ENCODE measurements at regions not wholly inside any gene's neighbourhood (a gene's known extent, or its start where the extent isn't known, plus 50 kb on each side); places are given as distances from the start of the nearest gene placed in this dataset.

DNA sequence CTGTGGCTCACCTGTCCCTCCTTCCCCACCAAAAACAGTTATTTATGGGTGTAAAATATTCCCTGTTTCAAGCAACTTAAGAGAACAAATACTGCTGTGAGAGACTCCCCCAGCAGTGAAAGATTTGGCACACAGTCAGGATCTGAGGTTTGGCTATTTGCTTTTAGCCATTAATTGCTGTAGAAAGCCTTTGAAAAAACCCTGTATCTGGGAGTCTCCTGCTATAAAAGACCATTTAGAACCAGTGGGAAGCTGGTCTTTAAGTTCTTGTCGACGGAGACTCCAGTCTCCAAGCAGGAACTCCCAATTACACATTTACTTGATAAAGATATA is 55.1 kb upstream of the PCSK6 start:
- TF ChIP-seq FOXM1 (IDR thresholded peaks at IDR 0.05; ENCODE audit: borderline replicate concordance, low read depth) (no peak), TEAD4 (IDR thresholded peaks at IDR 0.05) (no peak), TCF12 (IDR thresholded peaks at IDR 0.05; ENCODE audit: low read depth) (no peak), NFIC (IDR thresholded peaks at IDR 0.05) (no peak), EP300 (IDR thresholded peaks at IDR 0.05; ENCODE audit: borderline replicate concordance) (no peak), TAF1 (IDR thresholded peaks at IDR 0.05; ENCODE audit: low read depth) (no peak), YY1 (IDR thresholded peaks at IDR 0.05; ENCODE audit: low read depth) (no peak), RAD21 (IDR thresholded peaks at IDR 0.05; ENCODE audit: low read depth) (no peak), CREB1 (IDR thresholded peaks at IDR 0.05; ENCODE audit: low read depth) (no peak), CEBPB (IDR thresholded peaks at IDR 0.05) (no peak), ZBTB7A (IDR thresholded peaks at IDR 0.05; ENCODE audit: low read depth) (no peak), EGR1 (IDR thresholded peaks at IDR 0.05) (no peak)
- TF ChIP-seq, protein P1, sequence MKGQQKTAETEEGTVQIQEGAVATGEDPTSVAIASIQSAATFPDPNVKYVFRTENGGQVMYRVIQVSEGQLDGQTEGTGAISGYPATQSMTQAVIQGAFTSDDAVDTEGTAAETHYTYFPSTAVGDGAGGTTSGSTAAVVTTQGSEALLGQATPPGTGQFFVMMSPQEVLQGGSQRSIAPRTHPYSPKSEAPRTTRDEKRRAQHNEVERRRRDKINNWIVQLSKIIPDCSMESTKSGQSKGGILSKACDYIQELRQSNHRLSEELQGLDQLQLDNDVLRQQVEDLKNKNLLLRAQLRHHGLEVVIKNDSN (IDR thresholded peaks at IDR 0.05): no peak
- TF ChIP-seq, protein P2, sequence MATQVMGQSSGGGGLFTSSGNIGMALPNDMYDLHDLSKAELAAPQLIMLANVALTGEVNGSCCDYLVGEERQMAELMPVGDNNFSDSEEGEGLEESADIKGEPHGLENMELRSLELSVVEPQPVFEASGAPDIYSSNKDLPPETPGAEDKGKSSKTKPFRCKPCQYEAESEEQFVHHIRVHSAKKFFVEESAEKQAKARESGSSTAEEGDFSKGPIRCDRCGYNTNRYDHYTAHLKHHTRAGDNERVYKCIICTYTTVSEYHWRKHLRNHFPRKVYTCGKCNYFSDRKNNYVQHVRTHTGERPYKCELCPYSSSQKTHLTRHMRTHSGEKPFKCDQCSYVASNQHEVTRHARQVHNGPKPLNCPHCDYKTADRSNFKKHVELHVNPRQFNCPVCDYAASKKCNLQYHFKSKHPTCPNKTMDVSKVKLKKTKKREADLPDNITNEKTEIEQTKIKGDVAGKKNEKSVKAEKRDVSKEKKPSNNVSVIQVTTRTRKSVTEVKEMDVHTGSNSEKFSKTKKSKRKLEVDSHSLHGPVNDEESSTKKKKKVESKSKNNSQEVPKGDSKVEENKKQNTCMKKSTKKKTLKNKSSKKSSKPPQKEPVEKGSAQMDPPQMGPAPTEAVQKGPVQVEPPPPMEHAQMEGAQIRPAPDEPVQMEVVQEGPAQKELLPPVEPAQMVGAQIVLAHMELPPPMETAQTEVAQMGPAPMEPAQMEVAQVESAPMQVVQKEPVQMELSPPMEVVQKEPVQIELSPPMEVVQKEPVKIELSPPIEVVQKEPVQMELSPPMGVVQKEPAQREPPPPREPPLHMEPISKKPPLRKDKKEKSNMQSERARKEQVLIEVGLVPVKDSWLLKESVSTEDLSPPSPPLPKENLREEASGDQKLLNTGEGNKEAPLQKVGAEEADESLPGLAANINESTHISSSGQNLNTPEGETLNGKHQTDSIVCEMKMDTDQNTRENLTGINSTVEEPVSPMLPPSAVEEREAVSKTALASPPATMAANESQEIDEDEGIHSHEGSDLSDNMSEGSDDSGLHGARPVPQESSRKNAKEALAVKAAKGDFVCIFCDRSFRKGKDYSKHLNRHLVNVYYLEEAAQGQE (IDR thresholded peaks at IDR 0.05; ENCODE audit: low read depth): no peak

DNA sequence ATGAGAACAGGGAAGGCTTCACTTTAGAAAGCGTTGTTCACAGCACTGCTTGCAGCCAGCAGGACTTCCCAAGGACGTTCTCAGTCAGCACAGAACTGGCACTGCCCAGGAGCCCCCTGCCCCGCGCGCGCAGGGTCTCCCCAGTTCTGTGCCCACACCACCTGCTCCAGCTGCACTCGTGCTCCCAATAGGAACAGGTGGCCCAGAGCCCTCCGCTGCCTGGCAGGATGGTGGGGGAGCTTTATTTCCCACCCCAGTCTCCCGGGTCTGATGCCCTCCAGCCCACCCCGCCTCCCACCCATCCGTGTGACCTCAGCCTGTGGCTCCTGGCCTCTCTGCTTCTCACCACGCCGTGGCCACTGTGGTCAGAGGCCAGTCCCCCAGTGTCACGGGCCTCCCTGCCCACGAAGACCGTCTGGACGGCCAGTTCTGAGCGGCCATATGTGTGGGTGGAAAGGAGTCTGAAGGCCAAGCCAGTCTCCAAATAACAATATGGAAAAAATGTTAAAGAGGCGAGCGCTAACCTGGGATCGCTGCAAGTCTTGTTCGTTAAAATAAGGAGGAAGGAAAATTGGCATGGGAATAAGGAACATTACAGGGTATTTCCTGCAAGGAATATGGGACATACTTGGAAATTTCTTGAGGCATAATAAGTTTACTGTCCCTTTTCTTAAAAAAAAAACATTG is 54.6 kb upstream of the PCSK6 start:
- TF ChIP-seq, protein P3, sequence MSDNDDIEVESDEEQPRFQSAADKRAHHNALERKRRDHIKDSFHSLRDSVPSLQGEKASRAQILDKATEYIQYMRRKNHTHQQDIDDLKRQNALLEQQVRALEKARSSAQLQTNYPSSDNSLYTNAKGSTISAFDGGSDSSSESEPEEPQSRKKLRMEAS (IDR thresholded peaks at IDR 0.05): no peak
- TF ChIP-seq CEBPB (IDR thresholded peaks at IDR 0.05) (no peak), TEAD4 (IDR thresholded peaks at IDR 0.05) (no peak), CREB1 (IDR thresholded peaks at IDR 0.05; ENCODE audit: low read depth) (no peak), ZBTB7A (IDR thresholded peaks at IDR 0.05; ENCODE audit: low read depth) (no peak)
- TF ChIP-seq, protein P1 (IDR thresholded peaks at IDR 0.05): no peak

DNA sequence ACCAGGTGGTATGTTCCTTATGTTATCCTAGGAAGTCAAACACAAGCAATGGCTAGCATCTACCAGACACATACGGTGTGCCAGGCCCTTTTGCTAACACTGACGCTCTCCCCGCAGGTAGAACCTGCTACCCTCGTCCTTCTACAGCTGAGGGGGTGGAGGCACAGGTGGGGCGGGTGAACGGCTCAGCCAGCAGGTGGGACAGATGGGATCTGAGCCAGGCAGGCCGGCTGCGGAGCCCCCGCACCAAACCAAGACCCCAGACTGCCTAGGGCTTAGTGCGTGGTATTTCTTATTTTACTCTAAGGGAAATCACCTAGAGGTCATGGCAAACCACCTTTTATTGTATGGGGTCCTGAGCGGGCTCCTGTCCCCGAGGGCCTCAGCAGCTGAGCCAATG is 53.9 kb upstream of the PCSK6 start:
- no peak for TF ChIP-seq CREB1 (IDR thresholded peaks at IDR 0.05; ENCODE audit: low read depth)

DNA sequence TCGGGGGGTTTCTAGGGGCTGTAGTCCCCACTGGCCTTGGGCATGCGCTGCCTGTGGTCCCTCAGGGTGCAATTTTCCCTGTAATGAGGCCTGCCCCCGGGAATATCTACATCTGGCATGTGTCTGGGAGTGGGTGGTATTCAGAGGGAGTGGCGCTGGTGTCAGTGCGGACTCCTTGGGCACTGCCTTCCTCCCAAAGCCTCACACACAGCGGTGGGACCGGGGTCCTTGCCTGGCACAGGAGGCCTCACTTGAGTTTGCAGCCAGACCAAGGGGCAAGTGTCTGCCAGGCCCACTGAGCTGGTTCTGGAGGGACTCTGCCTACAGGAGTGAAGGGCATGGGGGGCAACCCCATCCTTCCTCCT is 53.5 kb upstream of the PCSK6 start:
- TF ChIP-seq TAF1 (IDR thresholded peaks at IDR 0.05; ENCODE audit: low read depth) (no peak), TEAD4 (IDR thresholded peaks at IDR 0.05) (no peak), RAD21 (IDR thresholded peaks at IDR 0.05; ENCODE audit: low read depth) (no peak), EGR1 (IDR thresholded peaks at IDR 0.05) (no peak), YY1 (IDR thresholded peaks at IDR 0.05; ENCODE audit: low read depth) (no peak), CREB1 (IDR thresholded peaks at IDR 0.05; ENCODE audit: low read depth) (no peak), EP300 (IDR thresholded peaks at IDR 0.05; ENCODE audit: borderline replicate concordance) (no peak), NFIC (IDR thresholded peaks at IDR 0.05) (no peak), FOXM1 (IDR thresholded peaks at IDR 0.05; ENCODE audit: borderline replicate concordance, low read depth) (no peak), CEBPB (IDR thresholded peaks at IDR 0.05) (no peak), ZBTB7A (IDR thresholded peaks at IDR 0.05; ENCODE audit: low read depth) (no peak), TCF12 (IDR thresholded peaks at IDR 0.05; ENCODE audit: low read depth) (no peak)
- TF ChIP-seq, protein P1 (IDR thresholded peaks at IDR 0.05): no peak
- TF ChIP-seq, protein P2 (IDR thresholded peaks at IDR 0.05; ENCODE audit: low read depth): no peak
- TF ChIP-seq, protein P3 (IDR thresholded peaks at IDR 0.05): no peak

DNA sequence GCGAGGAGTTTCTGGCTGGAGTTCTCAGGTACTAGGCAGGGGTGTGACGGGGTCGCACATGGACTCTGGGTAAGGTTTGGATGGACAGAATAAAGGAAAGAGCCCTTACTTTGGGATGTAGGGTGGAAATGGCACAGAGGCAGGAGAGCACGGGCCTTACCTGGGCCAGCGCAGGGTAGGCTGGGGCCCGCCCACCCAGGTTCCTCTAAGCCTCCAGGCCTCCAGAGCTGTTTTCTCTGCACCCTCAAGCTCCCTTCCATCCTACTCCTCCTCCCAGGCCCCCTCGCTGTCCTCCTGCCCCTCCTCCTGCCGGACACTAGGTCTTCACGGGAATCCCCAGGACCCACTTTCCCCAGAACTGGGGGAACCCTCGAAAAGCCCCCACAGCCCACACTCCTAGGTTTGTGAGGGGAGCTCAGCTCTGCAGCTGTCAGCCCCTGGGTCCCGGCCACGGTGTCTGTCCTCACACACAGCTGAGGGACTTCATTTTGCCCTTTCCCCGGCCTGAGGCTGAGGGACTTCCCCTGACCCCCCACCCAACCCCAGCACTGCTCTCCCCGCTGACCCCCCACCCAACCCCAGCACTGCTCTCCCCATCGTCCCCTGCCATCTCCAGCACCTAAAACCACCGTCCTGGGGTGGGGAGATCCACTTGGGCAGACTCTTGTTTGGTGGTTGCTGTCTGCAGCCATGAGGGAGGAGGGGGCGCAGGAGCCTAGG is 53.0 kb upstream of the PCSK6 start:
- TF ChIP-seq, protein P1 (IDR thresholded peaks at IDR 0.05): no peak
- TF ChIP-seq TEAD4 (IDR thresholded peaks at IDR 0.05): no peak
- TF ChIP-seq TAF1 (IDR thresholded peaks at IDR 0.05; ENCODE audit: low read depth): no peak
- no peak for TF ChIP-seq CREB1 (IDR thresholded peaks at IDR 0.05; ENCODE audit: low read depth)
- no peak for TF ChIP-seq YY1 (IDR thresholded peaks at IDR 0.05; ENCODE audit: low read depth)
- no peak for TF ChIP-seq ZBTB7A (IDR thresholded peaks at IDR 0.05; ENCODE audit: low read depth)
- TF ChIP-seq EP300 (IDR thresholded peaks at IDR 0.05; ENCODE audit: borderline replicate concordance): no peak
- TF ChIP-seq, protein P2 (IDR thresholded peaks at IDR 0.05; ENCODE audit: low read depth): no peak
- no peak for TF ChIP-seq RAD21 (IDR thresholded peaks at IDR 0.05; ENCODE audit: low read depth)
- TF ChIP-seq CEBPB (IDR thresholded peaks at IDR 0.05): no peak
- no peak for TF ChIP-seq EGR1 (IDR thresholded peaks at IDR 0.05)
- TF ChIP-seq TCF12 (IDR thresholded peaks at IDR 0.05; ENCODE audit: low read depth): no peak
- no peak for TF ChIP-seq NFIC (IDR thresholded peaks at IDR 0.05)
- no peak for TF ChIP-seq FOXM1 (IDR thresholded peaks at IDR 0.05; ENCODE audit: borderline replicate concordance, low read depth)
- TF ChIP-seq, protein P3 (IDR thresholded peaks at IDR 0.05): no peak
